ENCODE measurements at regions not wholly inside any gene's neighbourhood (a gene's known extent, or its start where the extent isn't known, plus 50 kb on each side); places are given as distances from the start of the nearest gene placed in this dataset.

DNA sequence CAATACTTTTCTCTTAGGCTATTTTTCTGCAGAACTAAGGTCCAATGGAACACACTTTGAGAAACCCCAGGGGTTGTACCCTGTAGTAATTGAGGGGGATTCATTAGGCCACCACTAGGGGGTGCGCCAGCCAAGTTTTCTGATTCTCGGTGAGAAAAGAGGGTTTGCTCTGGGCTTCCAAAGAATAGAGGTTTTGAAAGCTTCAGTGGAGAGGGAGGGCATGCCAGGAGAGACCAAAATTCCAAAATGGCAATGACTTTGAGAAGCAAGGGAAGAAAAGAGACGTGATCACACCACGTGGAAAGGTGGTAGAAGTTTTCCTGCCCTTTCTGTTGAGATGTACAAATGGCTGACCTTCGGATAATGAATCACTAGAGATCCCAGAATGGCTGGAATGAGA, 323.3 kb downstream of the RPS6KC1 start:
- DNase-seq (ENCODE audit: low read depth, low spot score) = no peak

DNA sequence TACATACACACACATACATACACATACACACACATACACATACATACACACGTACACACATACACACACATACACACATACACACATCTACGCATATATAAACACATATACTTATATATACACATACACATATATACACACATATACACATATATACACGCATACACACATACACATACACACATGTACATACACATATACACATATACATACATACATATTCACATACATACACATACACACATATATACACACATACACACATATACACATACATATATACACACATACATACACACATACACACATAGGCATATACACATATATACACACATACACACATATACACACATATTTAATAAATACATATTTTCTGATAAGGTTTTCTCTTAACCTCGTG, 324.0 kb downstream of the RPS6KC1 start:
- DNase-seq (ENCODE audit: low read depth, low spot score) = no peak

DNA sequence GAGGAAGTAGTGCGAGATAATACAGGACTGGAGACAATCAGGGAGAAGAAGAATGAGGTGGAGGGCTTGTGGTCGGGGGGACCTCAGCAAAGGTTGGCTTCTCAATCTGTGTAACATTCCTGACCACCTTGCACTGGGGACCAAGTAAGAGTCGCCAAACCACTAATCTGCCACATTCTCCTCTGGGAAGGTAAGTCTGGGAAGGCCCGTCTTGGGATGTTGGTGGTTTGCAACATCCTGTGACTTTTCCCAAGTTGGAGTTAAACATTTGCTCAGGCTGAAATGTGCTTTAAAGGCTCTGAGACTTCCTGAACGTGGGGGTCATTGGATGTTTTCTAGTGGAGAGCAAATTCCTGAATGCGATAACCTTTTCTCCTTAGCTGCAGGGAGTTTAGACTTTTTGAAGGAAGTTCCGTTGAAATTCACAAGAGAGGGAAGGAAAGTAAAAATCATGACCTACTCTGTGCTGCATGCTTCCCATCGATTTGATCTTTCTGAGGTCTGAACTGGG, 325.9 kb downstream of the RPS6KC1 start:
- DNase-seq (ENCODE audit: low read depth, low spot score) = no peak

DNA sequence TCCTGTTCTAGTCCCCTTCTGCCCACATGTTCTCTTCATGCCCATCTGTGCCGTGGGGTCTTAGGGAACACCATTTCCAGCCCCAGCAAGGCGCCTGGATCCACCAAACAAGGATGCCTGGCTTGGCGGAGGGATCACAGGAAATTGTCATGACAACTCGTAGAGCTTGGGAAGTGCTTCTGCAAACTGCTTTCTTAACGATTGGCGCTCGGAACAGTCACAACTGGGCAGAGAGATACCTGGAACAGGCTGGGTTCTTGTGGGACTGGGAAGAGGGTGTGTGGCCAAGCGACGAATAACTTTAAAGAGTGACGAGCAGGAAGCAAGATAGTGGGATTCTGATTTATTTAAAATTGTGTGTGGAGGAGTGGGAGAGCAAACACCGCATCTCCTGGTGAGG, 329.8 kb downstream of the RPS6KC1 start:
- DNase-seq (ENCODE audit: low read depth, low spot score) = no peak

DNA sequence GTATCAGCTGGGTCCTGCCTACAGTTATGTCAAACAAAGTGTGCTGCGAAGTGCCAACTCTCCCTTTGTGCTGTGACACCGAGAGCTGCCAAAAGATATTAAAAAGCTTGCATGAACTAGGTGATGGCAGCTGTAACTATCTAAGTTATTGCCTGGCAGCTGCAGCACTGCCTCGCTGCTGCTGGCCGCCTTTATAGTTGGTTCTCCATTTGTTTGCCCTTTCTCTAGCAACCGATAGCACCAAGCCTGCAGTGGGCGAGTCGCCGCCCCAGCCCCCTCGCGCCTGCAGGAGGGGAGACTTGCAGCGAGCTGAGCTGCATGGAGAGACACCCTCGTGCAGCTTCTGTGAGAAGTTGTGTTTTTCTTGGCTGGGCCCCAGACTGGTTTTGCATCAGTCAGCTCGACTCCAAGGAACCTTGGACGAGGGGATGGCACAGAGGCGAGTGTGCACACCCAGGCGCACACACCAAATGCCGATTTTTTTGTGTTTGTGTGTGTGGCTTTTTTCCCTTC, 330.6 kb downstream of the RPS6KC1 start:
- DNase-seq (ENCODE audit: low read depth, low spot score) = no peak

DNA sequence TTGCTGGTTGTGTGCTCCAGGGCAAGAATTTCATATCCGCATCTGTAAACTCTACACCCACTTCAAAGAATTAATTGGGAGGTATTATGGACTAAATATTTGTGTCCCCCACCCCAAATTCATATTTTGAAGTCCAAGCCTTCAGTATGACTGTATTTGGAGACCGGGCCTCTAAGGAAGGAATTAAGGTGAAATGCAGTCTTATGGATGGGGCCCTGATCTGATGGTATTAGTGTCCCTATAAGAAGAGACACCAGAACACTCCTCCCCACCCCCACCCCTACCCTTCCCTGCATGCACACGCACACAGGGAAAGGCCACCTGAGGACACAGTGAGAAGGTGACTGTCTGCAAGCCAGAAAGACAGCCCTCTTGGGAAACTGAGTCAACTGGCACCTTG, 332.4 kb downstream of the RPS6KC1 start:
- no peak for DNase-seq (ENCODE audit: low read depth, low spot score)

DNA sequence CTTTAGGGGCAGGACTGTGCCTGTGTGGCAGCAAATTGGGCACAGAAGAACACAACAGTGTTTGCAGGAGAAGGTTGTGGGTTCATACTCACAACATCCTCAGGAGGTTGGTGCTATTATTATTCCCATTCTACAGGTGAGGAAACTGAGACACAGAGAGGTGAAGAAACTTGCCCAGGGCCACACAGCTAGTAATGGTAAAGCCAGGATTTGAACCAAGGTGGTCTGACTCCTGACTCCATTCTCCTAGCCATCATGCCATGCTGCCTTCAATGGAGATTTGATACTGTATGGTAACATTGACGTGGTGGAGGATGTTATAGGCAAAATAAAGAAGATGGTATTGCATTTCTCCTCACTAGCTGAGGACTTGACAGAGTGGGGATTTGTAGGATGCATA, 334.2 kb downstream of the RPS6KC1 start:
- DNase-seq (ENCODE audit: low read depth, low spot score) = no peak

DNA sequence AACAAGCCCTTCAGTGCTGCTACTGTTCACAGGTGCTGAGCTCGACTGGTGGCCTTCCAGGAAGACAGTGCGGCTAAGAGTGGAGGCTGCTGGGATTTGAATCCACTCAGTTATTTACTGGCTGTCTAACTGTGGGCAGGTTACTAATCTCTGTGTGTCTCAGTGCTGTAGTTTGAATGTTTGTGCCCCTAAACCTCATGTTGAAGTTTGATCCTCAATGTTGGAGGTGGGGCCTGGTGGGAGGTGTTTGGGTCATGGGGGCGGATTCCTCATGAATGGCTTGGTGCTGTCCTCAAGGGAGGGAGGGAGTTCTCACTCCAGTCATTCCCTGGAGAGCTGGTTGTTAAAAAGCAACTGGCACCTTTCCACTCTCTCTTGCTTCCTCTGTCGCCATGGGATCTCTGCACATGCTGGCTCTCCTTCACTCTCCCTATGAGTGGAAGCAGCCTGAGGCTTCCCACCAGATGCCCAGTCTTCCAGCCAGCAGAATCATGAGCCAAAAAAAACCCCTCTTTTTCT, 334.8 kb downstream of the RPS6KC1 start:
- no peak for DNase-seq (ENCODE audit: low read depth, low spot score)

DNA sequence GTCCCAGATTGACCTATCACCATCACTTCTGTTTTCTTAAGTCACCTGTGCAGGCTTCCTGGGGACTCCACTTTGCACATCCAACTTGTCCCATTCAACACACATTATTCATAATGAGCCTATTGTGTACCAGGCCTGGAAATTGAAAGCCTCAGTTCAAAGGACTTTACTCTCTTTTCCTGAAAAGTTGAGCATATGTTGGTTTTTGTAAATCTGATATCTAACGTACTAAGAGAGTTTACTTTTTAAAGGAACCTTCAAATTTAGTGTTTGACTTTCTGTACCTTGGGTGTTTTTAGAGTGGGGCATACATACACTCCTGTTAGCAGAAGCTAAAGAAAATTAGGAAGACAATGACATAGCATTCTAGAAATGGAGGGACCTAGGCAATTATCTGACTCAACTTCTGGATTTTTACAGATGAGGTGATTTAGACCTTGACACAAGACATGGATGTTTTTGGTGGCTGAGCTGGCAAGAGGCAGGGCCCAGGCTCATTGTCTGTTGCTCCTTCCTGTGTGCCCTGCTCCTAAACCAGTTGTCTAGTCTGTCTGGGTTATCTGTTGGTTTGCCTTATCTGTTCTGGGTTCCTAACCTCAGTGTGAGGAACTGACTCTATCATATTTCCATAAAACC, 336.5 kb downstream of the RPS6KC1 start:
- no peak for DNase-seq (ENCODE audit: low read depth, low spot score)

DNA sequence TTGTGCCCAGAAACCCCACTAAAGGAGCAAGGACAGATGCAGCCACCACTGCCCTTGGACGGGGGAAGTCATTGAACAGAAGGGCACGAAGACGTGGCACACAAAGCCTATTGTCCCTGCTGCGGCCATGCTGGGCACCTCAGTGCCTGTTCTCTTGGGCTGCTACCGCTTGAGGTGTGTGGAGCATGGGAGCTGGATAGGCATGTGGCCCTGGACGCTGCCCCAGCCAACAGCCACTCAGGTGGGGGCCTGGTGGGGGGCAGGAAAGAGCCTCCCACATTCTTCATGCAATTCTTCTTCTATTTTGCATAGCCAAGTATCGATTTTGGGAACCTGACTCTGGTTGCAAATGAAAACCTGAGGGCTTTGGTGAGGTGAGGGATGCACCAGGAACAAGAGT, 337.2 kb downstream of the RPS6KC1 start:
- DNase-seq (ENCODE audit: low read depth, low spot score) = no peak

DNA sequence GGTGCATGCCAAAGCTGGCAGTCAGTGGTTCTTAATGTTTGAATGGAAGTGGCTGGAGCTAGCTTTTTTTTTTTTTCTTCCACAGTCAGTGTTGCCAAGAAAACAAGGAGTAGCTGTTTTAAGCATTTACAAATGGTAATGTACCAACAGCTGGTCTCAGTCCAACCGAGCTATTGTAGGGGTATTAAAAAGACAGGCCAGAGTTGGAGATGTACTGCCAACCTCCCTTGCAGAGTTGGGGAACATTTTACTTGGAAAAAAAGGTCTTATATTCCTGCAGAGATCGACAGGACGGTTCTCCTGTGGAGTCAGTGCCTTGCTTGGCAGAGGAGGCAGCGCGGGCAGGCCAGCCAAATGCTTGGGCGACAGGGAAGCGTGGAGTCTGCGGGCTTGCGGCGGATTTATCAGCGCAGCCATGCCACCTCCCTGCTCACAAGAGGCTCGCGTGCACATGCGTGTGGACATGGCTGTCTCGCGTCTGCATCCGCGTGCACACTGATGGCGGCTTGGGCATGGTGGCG, 338.1 kb downstream of the RPS6KC1 start:
- no peak for DNase-seq (ENCODE audit: low read depth, low spot score)

DNA sequence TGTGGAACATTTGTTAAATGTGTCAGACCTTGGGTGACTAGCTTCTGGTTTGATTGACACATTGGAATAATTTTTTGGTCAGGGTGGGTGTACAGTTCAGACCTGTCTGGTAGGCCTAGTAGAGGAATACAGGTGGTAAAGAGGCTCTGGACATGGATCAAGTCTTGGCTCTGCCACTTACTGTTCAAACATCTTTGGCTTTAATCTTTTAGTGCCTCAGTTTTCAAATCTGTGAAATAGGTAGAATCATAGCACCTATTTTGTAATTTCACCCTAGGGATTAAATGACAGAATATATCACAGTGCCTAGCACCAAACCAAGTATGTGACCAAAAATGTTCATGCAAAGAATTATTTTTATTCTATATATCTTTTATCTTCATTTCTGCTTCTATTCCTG, 340.4 kb downstream of the RPS6KC1 start:
- DNase-seq (ENCODE audit: low read depth, low spot score) = no peak

DNA sequence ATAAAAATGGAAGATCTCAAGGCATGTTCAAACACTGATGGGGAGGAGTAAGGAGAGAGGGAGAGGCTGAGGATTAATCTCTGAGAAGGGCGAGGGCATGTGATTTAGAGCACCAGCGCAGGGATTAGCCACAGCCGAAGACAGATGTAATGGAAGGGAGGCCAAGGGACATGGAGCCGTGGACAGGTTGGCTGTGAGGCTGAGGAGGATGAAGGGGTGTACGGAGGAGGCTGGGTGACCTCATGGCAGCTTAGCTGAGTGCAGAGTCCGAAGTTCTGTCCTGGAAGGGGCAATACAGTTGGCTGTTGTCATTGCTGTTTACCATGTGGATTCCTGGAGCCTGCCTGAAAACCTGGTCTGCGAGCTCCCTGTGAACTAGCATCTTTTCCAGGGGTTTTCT, 342.8 kb downstream of the RPS6KC1 start:
- DNase-seq (ENCODE audit: low read depth, low spot score) = no peak

DNA sequence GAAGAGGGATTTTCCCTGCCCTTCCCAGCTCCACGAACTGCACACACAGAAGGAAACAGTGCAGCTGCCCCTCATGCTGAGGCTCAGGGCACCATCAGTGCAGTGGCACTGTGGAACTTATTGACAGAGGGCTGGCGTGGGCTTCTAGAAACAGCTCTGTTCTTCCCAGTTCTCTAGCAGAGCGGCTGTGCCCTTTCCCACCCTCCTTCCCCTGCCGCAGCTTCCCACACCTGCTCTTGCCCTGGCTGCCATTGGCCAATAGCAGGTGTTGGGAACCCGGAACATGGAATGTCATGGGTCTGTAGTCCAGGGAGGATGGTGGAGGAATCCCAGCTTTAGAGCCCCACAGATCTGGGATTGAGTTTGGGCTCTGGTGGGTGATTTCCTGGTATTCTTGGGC, 343.8 kb downstream of the RPS6KC1 start:
- no peak for DNase-seq (ENCODE audit: low read depth, low spot score)

DNA sequence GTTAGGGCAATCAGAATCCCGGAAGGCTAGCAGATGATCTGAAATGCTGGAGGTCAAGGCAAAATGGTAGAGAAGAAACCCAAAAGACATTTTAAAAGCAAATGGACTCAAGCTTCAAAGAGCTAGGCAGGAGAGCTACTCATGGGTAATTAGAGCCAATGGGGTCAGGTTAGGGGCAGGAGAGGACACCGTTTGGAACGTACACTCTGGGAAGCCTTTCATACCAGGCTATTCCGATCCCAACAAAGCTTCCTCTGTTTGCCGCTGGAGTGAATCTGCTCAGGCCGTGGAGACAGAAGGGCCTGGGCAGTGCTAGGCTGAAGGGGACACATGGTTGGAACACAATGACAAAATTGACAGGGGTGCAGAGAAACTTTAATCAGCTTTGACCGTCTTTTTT, 346.6 kb downstream of the RPS6KC1 start:
- DNase-seq (ENCODE audit: low read depth, low spot score) = no peak

DNA sequence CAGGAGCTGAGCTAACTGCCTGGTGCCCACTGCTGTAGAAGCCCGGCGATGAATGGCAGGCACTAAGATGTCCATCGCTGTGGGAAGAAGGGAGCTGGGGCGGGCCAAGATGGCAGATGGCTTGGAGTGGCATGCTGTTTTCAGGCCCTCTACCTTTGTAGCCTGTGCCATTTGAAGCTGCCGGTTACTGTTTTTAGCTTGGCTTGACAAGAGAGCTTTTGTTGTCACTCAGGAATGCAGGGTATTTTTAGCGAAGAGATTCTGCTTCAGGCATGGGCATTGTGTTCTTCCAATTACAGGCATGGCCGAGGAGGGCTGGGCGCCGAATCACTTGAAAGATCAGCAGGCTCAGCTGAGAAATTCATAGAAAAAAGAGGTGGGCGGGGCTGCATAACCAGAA, 348.7 kb downstream of the RPS6KC1 start:
- no peak for DNase-seq (ENCODE audit: low read depth, low spot score)

DNA sequence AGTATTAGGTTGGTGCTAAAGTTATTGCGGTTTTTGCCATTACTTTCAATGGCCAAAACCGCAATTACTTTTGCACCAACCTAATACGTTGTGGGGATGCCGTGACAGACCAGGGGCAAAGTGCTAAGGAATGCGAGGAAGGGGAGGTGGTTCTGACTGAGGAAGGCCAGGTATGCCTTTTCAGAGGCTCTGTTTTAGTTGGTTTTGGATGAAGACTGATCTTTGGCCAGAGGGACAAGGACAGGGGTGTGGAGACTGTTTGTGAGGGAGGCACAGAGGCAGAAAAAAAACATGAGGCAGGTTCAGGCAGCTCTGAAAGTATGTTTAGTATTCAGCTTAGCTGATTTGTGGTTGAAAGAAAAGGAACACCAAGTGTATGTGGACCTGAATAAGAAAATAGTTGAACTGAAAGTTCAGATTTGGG, 358.2 kb downstream of the RPS6KC1 start:
- no peak for DNase-seq (ENCODE audit: low read depth, low spot score)

DNA sequence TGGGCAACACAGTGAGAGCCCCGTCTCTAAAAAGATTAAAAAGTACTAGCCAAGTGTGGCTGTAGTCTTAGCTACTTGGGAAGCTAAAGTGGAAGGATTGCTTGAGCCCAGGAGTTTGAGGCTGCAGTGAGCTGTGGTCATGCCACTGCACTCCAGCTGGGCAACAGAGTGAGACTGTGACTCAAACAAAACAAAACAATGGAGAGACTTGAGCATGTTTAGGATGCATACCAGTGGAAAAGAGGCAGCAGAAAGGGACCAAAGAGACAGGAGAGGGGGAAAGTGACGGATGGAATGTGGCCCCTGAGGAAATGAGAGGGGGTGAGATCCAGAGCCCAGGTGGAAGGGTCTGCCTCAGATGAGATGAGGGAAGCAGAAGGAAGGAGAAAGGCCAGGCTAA, 358.9 kb downstream of the RPS6KC1 start:
- DNase-seq (ENCODE audit: low read depth, low spot score) = no peak

DNA sequence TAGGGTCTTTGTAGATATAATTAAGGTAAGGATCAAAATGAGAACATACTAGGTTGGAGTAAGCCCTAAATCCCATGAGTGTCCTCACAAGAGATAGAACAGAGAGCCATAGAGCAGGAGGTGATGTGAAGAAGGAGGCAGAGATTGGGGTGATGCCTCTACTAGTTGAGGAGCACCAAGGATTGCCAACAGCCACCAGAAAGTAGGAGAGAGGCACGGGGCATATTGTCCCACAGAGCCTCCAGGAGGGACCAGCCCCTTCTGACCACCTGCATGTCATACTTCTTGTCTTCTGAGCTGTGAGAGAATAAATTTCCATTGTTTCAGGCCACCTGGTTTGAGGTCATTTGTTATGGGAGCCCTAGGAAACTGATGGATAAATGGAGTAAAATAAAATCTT, 363.3 kb downstream of the RPS6KC1 start:
- DNase-seq (ENCODE audit: low read depth, low spot score) = no peak

DNA sequence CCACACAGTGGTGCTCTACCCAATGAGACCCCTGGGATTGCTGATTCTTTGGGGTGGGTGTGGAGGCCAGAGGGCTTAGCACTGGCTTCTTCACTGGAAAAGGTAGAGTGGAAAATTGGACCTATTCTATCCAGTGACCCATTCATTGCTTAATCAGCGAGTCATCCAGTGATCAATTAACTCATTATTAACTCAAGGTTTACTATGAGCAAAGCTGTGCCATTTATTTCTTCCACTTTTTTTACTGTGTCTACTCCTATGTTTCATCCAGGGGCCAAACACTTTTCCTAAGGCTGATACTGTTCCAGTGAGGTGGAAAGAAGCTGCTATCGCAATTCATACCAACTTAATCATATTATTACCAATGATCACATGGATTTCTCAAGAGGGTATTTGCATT, 363.9 kb downstream of the RPS6KC1 start:
- no peak for DNase-seq (ENCODE audit: low read depth, low spot score)

DNA sequence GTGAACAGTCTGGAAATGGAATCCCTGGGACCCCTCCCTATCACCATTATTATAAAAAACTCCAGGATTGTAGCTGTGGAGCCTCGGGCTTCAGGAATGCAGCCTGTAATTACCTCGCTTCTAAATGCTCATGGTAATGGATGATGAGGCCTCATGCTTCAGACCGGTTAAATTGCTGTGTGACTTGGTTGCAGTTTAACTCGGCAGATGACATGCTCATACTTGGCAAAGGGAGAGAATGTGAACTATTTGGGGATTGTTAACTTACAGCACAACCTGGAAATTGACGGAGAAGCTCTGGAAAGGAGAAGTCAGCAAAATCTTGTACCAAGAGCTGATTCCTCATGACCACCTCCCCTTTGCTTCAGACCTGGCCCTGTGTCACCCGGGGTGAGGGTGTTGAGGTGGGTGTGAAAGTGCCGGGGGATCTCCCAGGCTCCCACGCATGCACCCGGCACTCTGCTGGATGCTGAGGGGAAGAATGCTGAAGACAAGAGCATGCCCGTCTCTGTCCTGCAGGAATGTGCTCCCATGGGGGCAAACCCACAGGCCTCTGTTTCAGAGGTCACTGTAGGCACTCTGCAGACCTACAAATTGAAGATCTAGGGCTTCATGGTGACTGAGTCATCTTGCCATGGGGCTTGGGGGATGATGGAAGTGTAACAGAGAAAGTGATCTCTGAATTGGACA, 364.8 kb downstream of the RPS6KC1 start:
- DNase-seq (ENCODE audit: low read depth, low spot score) = no peak

DNA sequence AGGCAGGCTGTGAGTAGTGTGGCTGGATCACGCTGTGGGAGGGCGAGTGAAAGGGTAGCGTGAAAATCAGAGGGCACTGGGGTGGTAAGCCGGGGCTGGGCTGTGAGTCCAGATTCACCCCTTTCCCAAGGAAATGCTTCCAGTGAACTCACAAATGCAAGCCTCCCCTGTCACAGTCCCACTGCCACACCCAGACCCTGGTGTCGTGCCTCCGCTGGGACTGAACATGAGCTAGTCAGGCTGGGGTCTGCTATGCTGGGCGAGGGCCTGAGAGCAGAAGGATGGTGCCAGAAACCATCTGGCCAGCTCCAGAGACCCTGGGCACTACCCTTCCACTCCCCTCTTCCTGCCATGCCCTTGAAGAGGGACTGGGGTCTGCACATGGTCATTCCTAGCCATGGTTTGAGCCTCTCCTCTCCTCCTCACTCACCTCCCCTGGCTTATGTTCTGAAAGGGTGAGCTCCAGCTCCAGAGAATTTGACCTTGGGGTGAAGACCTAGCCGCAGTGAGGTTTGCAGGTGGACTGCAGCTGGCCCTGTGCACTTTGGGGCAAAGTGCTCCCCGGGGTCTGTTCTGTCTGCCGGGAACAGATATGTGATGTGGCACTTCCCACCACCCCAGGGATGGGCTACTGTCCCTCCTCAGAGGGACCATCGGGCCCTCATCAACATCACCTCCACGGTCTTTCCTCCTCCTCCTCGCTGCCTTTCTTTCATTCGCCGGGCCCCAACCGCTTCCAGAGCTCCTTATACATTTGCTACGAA, 365.6 kb downstream of the RPS6KC1 start:
- no peak for DNase-seq (ENCODE audit: low read depth, low spot score)

All from activated naive CD8-positive, alpha-beta T cell treated with anti-CD3 and anti-CD28 coated beads, Interleukin-2, amount 50 U/mL, for 16 hours (primary cell).